ENCODE measurements at regions not wholly inside any gene's neighbourhood (a gene's known extent, or its start where the extent isn't known, plus 50 kb on each side); places are given as distances from the start of the nearest gene placed in this dataset.
"Not testable (repeated sequence)": the region's sequence is repeated elsewhere in the genome, so short reads cannot be mapped to it uniquely, and the experiment has no call there.

- Histone ChIP-seq H3K27ac (no peak overlapping the region), H3K4me3 (no peak overlapping the region)
These were observed 204.7 kb upstream of the PROX1 start for GRCh38 chr1:213782941-213783672.

GRCh38 chr1:213783893-213784292, 203.9 kb upstream of the PROX1 start:
- no peak overlapping the region for H3K4me3 ChIP-seq

GRCh38 chr1:213786683-213787082, 201.1 kb upstream of the PROX1 start:
- Histone ChIP-seq H3K27ac (no peak overlapping the region), H3K4me3 (no peak overlapping the region)

More at GRCh38 chr1:213783893-213784292, 203.9 kb upstream of the PROX1 start:
- H3K27ac ChIP-seq: no peak overlapping the region

GRCh38 chr1:213790565-213790964, 197.2 kb upstream of the PROX1 start:
- no peak overlapping the region for H3K27ac ChIP-seq
- no peak overlapping the region for H3K4me3 ChIP-seq

GRCh38 chr1:213793482-213794067, 194.2 kb upstream of the PROX1 start:
- H3K27ac ChIP-seq: no peak overlapping the region

GRCh38 chr1:213796525-213796924, 191.2 kb upstream of the PROX1 start:
- H3K27ac ChIP-seq: no peak overlapping the region
- H3K4me3 ChIP-seq: no peak overlapping the region

More at GRCh38 chr1:213793482-213794067, 194.2 kb upstream of the PROX1 start:
- H3K4me3 ChIP-seq: no peak overlapping the region

GRCh38 chr1:213808288-213808687, 179.5 kb upstream of the PROX1 start:
- H3K4me3 ChIP-seq, H3K27ac ChIP-seq: not testable (repeated sequence)

GRCh38 chr1:213817156-213817555, 170.6 kb upstream of the PROX1 start:
- Histone ChIP-seq H3K4me3 (no peak overlapping the region), H3K27ac (no peak overlapping the region)

- no peak overlapping the region for H3K27ac ChIP-seq
These were observed 167.2 kb upstream of the PROX1 start for GRCh38 chr1:213820362-213821149.

GRCh38 chr1:213821175-213821942, 166.4 kb upstream of the PROX1 start:
- Histone ChIP-seq H3K27ac (no peak overlapping the region), H3K4me3 (no peak overlapping the region)

More at GRCh38 chr1:213820362-213821149, 167.2 kb upstream of the PROX1 start:
- no peak overlapping the region for H3K4me3 ChIP-seq

GRCh38 chr1:213821943-213822334, 165.8 kb upstream of the PROX1 start:
- no peak overlapping the region for H3K27ac ChIP-seq
- H3K4me3 ChIP-seq: no peak overlapping the region

GRCh38 chr1:213826891-213827290, 160.9 kb upstream of the PROX1 start:
- no peak overlapping the region for H3K4me3 ChIP-seq
- no peak overlapping the region for H3K27ac ChIP-seq

- Histone ChIP-seq H3K27ac (no peak overlapping the region), H3K4me3 (no peak overlapping the region)
These were observed 158.9 kb upstream of the PROX1 start for GRCh38 chr1:213828867-213829266.

- no peak overlapping the region for H3K27ac ChIP-seq
These were observed 158.0 kb upstream of the PROX1 start for GRCh38 chr1:213829780-213830179.

GRCh38 chr1:213830371-213830770, 157.4 kb upstream of the PROX1 start:
- Histone ChIP-seq H3K27ac (no peak overlapping the region), H3K4me3 (no peak overlapping the region)

More at GRCh38 chr1:213829780-213830179, 158.0 kb upstream of the PROX1 start:
- no peak overlapping the region for H3K4me3 ChIP-seq

GRCh38 chr1:213840575-213840974, 147.2 kb upstream of the PROX1 start:
- no peak overlapping the region for H3K4me3 ChIP-seq
- no peak overlapping the region for H3K27ac ChIP-seq

GRCh38 chr1:213844632-213845031, 143.1 kb upstream of the PROX1 start:
- Histone ChIP-seq H3K27ac (no peak overlapping the region), H3K4me3 (no peak overlapping the region)

- Histone ChIP-seq H3K27ac (no peak overlapping the region), H3K4me3 (no peak overlapping the region)
These were observed 135.7 kb upstream of the PROX1 start for GRCh38 chr1:213852107-213852506.

GRCh38 chr1:213858581-213858980, 129.2 kb upstream of the PROX1 start:
- Histone ChIP-seq H3K4me3 (no peak overlapping the region), H3K27ac (no peak overlapping the region)

- no peak overlapping the region for H3K27ac ChIP-seq
- H3K4me3 ChIP-seq: no peak overlapping the region
These were observed 125.9 kb upstream of the PROX1 start for GRCh38 chr1:213861841-213862240.
